ENCODE measurements at regions not wholly inside any gene's neighbourhood (a gene's known extent, or its start where the extent isn't known, plus 50 kb on each side); places are given as distances from the start of the nearest gene placed in this dataset.

GRCh38 chr17:31696703-31697325, 162.2 kb downstream of the COPRS start:
- peaks cover 46% of the 10 kb centered on the region for H3K4me1 ChIP-seq (ENCODE audit: control insufficient read depth, insufficient read depth, low read length)
- no peaks in the 10 kb centered on the region for H3K36me3 ChIP-seq (ENCODE audit: control insufficient read depth, insufficient read depth, low read length)
- H3K27ac ChIP-seq (ENCODE audit: low read depth, low read length): peak overlapping the region; percentile 52
- H3K9ac ChIP-seq (ENCODE audit: low read length): no peak overlapping the region
- no peaks in the 10 kb centered on the region for H3K27me3 ChIP-seq (ENCODE audit: control insufficient read depth, insufficient read depth, low read length)
- H3K4me3 ChIP-seq (ENCODE audit: low read length): no peak overlapping the region

GRCh38 chr17:31696184-31696602, 162.9 kb downstream of the COPRS start:
- Histone ChIP-seq H3K4me3 (ENCODE audit: low read length) (no peak overlapping the region), H3K9ac (ENCODE audit: low read length) (no peak overlapping the region), H3K36me3 (ENCODE audit: control insufficient read depth, insufficient read depth, low read length) (no peaks in the 10 kb centered on the region), H3K27ac (ENCODE audit: low read depth, low read length) (peak overlapping the region; percentile 66), H3K27me3 (ENCODE audit: control insufficient read depth, insufficient read depth, low read length) (no peaks in the 10 kb centered on the region), H3K4me1 (ENCODE audit: control insufficient read depth, insufficient read depth, low read length) (peaks cover 46% of the 10 kb centered on the region)

- H3K4me1 ChIP-seq (ENCODE audit: control insufficient read depth, insufficient read depth, low read length): peaks cover 46% of the 10 kb centered on the region
- no peaks in the 10 kb centered on the region for H3K36me3 ChIP-seq (ENCODE audit: control insufficient read depth, insufficient read depth, low read length)
- H3K27me3 ChIP-seq (ENCODE audit: control insufficient read depth, insufficient read depth, low read length): no peaks in the 10 kb centered on the region
- peak overlapping the region; percentile 66 for H3K27ac ChIP-seq (ENCODE audit: low read depth, low read length)
- no peak overlapping the region for H3K9ac ChIP-seq (ENCODE audit: low read length)
- no peak overlapping the region for H3K4me3 ChIP-seq (ENCODE audit: low read length)
Measured at GRCh38 chr17:31695456-31696090, 163.5 kb downstream of the COPRS start.

- H3K4me1 ChIP-seq (ENCODE audit: control insufficient read depth, insufficient read depth, low read length): peaks cover 46% of the 10 kb centered on the region
- H3K27ac ChIP-seq (ENCODE audit: low read depth, low read length): peak overlapping the region; percentile 51
- H3K27me3 ChIP-seq (ENCODE audit: control insufficient read depth, insufficient read depth, low read length): no peaks in the 10 kb centered on the region
- H3K4me3 ChIP-seq (ENCODE audit: low read length): no peak overlapping the region
- no peaks in the 10 kb centered on the region for H3K36me3 ChIP-seq (ENCODE audit: control insufficient read depth, insufficient read depth, low read length)
- H3K9ac ChIP-seq (ENCODE audit: low read length): no peak overlapping the region
Measured at GRCh38 chr17:31693433-31694220, 165.4 kb downstream of the COPRS start.

- no peaks in the 10 kb centered on the region for H3K36me3 ChIP-seq (ENCODE audit: control insufficient read depth, insufficient read depth, low read length)
- H3K27me3 ChIP-seq (ENCODE audit: control insufficient read depth, insufficient read depth, low read length): no peaks in the 10 kb centered on the region
- H3K27ac ChIP-seq (ENCODE audit: low read depth, low read length): peak overlapping the region; percentile 51
- H3K9ac ChIP-seq (ENCODE audit: low read length): no peak overlapping the region
- peaks cover 46% of the 10 kb centered on the region for H3K4me1 ChIP-seq (ENCODE audit: control insufficient read depth, insufficient read depth, low read length)
- no peak overlapping the region for H3K4me3 ChIP-seq (ENCODE audit: low read length)
Measured at GRCh38 chr17:31692632-31693031, 166.4 kb downstream of the COPRS start.

- Histone ChIP-seq H3K27me3 (ENCODE audit: control insufficient read depth, insufficient read depth, low read length) (no peaks in the 10 kb centered on the region), H3K36me3 (ENCODE audit: control insufficient read depth, insufficient read depth, low read length) (no peaks in the 10 kb centered on the region), H3K4me1 (ENCODE audit: control insufficient read depth, insufficient read depth, low read length) (peaks cover 43% of the 10 kb centered on the region), H3K27ac (ENCODE audit: low read depth, low read length) (peak overlapping the region; percentile 16), H3K9ac (ENCODE audit: low read length) (no peak overlapping the region), H3K4me3 (ENCODE audit: low read length) (no peak overlapping the region)
Measured at GRCh38 chr17:31692027-31692426, 167.0 kb downstream of the COPRS start.

- no peaks in the 10 kb centered on the region for H3K27me3 ChIP-seq (ENCODE audit: control insufficient read depth, insufficient read depth, low read length)
- peaks cover 37% of the 10 kb centered on the region for H3K4me1 ChIP-seq (ENCODE audit: control insufficient read depth, insufficient read depth, low read length)
- H3K27ac ChIP-seq (ENCODE audit: low read depth, low read length): peak overlapping the region; percentile 57
- H3K9ac ChIP-seq (ENCODE audit: low read length): no peak overlapping the region
- no peaks in the 10 kb centered on the region for H3K36me3 ChIP-seq (ENCODE audit: control insufficient read depth, insufficient read depth, low read length)
- no peak overlapping the region for H3K4me3 ChIP-seq (ENCODE audit: low read length)
Measured at GRCh38 chr17:31691251-31691905, 167.7 kb downstream of the COPRS start.

GRCh38 chr17:31690151-31690551, 168.9 kb downstream of the COPRS start:
- Histone ChIP-seq H3K27me3 (ENCODE audit: control insufficient read depth, insufficient read depth, low read length) (no peaks in the 10 kb centered on the region), H3K4me1 (ENCODE audit: control insufficient read depth, insufficient read depth, low read length) (peaks cover 27% of the 10 kb centered on the region), H3K36me3 (ENCODE audit: control insufficient read depth, insufficient read depth, low read length) (no peaks in the 10 kb centered on the region), H3K9ac (ENCODE audit: low read length) (no peak overlapping the region), H3K4me3 (ENCODE audit: low read length) (no peak overlapping the region), H3K27ac (ENCODE audit: low read depth, low read length) (no peak overlapping the region)

- Histone ChIP-seq H3K4me1 (ENCODE audit: control insufficient read depth, insufficient read depth, low read length) (peaks cover 16% of the 10 kb centered on the region), H3K27ac (ENCODE audit: low read depth, low read length) (no peak overlapping the region), H3K36me3 (ENCODE audit: control insufficient read depth, insufficient read depth, low read length) (no peaks in the 10 kb centered on the region), H3K27me3 (ENCODE audit: control insufficient read depth, insufficient read depth, low read length) (no peaks in the 10 kb centered on the region), H3K9ac (ENCODE audit: low read length) (no peak overlapping the region), H3K4me3 (ENCODE audit: low read length) (no peak overlapping the region)
Measured at GRCh38 chr17:31688701-31689100, 170.3 kb downstream of the COPRS start.

- H3K27ac ChIP-seq (ENCODE audit: low read depth, low read length): no peak overlapping the region
- no peak overlapping the region for H3K4me3 ChIP-seq (ENCODE audit: low read length)
- no peaks in the 10 kb centered on the region for H3K36me3 ChIP-seq (ENCODE audit: control insufficient read depth, insufficient read depth, low read length)
- H3K27me3 ChIP-seq (ENCODE audit: control insufficient read depth, insufficient read depth, low read length): no peaks in the 10 kb centered on the region
- peaks cover 6% of the 10 kb centered on the region for H3K4me1 ChIP-seq (ENCODE audit: control insufficient read depth, insufficient read depth, low read length)
- no peak overlapping the region for H3K9ac ChIP-seq (ENCODE audit: low read length)
Measured at GRCh38 chr17:31687505-31688126, 171.4 kb downstream of the COPRS start.

- H3K9ac ChIP-seq (ENCODE audit: low read length): no peak overlapping the region
- no peak overlapping the region for H3K27ac ChIP-seq (ENCODE audit: low read depth, low read length)
- no peak overlapping the region for H3K4me3 ChIP-seq (ENCODE audit: low read length)
- H3K36me3 ChIP-seq (ENCODE audit: control insufficient read depth, insufficient read depth, low read length): no peaks in the 10 kb centered on the region
- no peaks in the 10 kb centered on the region for H3K27me3 ChIP-seq (ENCODE audit: control insufficient read depth, insufficient read depth, low read length)
- H3K4me1 ChIP-seq (ENCODE audit: control insufficient read depth, insufficient read depth, low read length): no peaks in the 10 kb centered on the region
Measured at GRCh38 chr17:31686495-31686894, 172.5 kb downstream of the COPRS start.

GRCh38 chr17:31684901-31685300, 174.1 kb downstream of the COPRS start:
- no peaks in the 10 kb centered on the region for H3K4me1 ChIP-seq (ENCODE audit: control insufficient read depth, insufficient read depth, low read length)
- H3K27me3 ChIP-seq (ENCODE audit: control insufficient read depth, insufficient read depth, low read length): no peaks in the 10 kb centered on the region
- H3K9ac ChIP-seq (ENCODE audit: low read length): no peak overlapping the region

More at GRCh38 chr17:31684901-31685300, 174.1 kb downstream of the COPRS start:
- H3K36me3 ChIP-seq (ENCODE audit: control insufficient read depth, insufficient read depth, low read length): no peaks in the 10 kb centered on the region
- H3K4me3 ChIP-seq (ENCODE audit: low read length): no peak overlapping the region
- H3K27ac ChIP-seq (ENCODE audit: low read depth, low read length): no peak overlapping the region

All from rectal smooth muscle tissue (tissue), 1 donor.